Stimulated activated memory B cell treated with anti-CD40 and anti-IgM and Interleukin-4, amounts not matched to agents 10 μg/mL and 1 μg/mL and 100 μg/mL, for 72 hours (primary cell): ENCODE measurements at regions not wholly inside any gene's neighbourhood (a gene's known extent, or its start where the extent isn't known, plus 50 kb on each side); places are given as distances from the start of the nearest gene placed in this dataset.
"Not testable (repeated sequence)": the region's sequence is repeated elsewhere in the genome, so short reads cannot be mapped to it uniquely, and the experiment has no call there.

Experiments used
- ATAC-seq: fragments of 150-1000 bp; cut with Tn5 transposase; 2 replicates; pipeline ENCODE4 v1.10.0; 2021
- H3K27ac Mint-ChIP-seq: one replicate; pipeline ENCODE4 v1.8.0; 2022; ENCODE audit warnings: mild to moderate bottlenecking, mixed read lengths
- H3K27me3 Mint-ChIP-seq: one replicate; pipeline ENCODE4 v1.8.0; 2022; ENCODE audit warnings: mixed read lengths
- H3K36me3 Mint-ChIP-seq: one replicate; pipeline ENCODE4 v1.8.0; 2022; ENCODE audit warnings: mixed read lengths
- H3K4me1 Mint-ChIP-seq: one replicate; pipeline ENCODE4 v1.8.0; 2022; ENCODE audit warnings: mixed read lengths
- H3K4me3 Mint-ChIP-seq: one replicate; pipeline ENCODE4 v1.8.0; 2022; ENCODE audit warnings: mild to moderate bottlenecking, moderate library complexity, mixed read lengths
- H3K9me3 Mint-ChIP-seq: one replicate; pipeline ENCODE4 v1.8.0; 2022; ENCODE audit warnings: mixed read lengths

DNA sequence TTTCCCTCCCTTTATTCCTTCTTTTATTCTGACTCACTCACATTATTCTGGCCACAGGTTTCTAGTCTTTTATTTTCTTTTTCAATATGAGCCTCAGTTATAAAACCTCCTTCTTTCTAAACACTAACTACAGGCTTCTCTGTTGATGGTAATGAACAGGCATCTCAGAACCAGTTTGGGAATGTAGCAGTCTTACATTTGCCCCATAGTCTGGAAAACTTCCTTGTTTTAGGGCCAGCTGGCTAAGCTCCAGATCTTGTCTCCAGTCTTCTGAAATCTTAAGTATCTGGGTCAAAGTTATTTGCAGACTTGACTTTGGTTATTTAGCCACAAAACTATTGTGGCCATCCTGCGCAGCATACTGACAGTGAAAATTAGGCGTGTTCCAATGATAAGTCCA lies 97.0 kb upstream of the MAN1A1 start:
- Mint-ChIP-seq H3K4me3 (no peak overlapping the region), H3K27me3 (no peaks in the 10 kb centered on the region), H3K36me3 (no peaks in the 10 kb centered on the region), H3K27ac (no peak overlapping the region), H3K9me3 (no peaks in the 10 kb centered on the region), H3K4me1 (peaks cover 44% of the 10 kb centered on the region)
- no peak for ATAC-seq

GRCh38 chr6:119446115-119446554 lies 96.6 kb upstream of the MAN1A1 start:
- Mint-ChIP-seq H3K36me3 (no peaks in the 10 kb centered on the region), H3K9me3 (no peaks in the 10 kb centered on the region), H3K4me1 (peaks cover 44% of the 10 kb centered on the region), H3K27ac (no peak overlapping the region), H3K27me3 (no peaks in the 10 kb centered on the region), H3K4me3 (no peak overlapping the region)
- no peak for ATAC-seq

DNA sequence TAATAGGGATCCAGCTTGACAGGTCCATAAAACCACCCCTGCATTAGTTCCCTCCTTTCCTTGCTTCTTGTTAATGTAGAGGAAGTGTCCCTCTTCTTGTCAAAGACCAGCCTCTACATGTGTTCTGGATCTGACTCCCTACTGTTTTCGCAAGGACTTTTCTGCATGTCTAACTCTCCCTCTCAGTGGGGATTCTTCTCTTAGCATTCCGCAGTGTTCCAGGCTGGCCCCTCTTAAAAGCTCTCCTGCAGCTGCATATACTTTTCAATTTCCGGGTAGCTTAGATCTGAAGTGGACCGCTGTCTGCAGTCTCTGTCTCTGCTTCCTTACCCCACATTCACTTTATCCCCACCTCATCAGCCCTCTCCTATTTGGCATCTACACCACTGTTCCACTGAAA lies 96.1 kb upstream of the MAN1A1 start:
- H3K27ac Mint-ChIP-seq, result no peak overlapping the region
- peaks cover 43% of the 10 kb centered on the region for H3K4me1 Mint-ChIP-seq
- no peaks in the 10 kb centered on the region for H3K9me3 Mint-ChIP-seq
- no peaks in the 10 kb centered on the region for H3K36me3 Mint-ChIP-seq
- H3K27me3 Mint-ChIP-seq, result no peaks in the 10 kb centered on the region
- ATAC-seq, result no peak
- no peak overlapping the region for H3K4me3 Mint-ChIP-seq

GRCh38 chr6:119444642-119445557 lies 95.3 kb upstream of the MAN1A1 start:
- H3K36me3 Mint-ChIP-seq, result no peaks in the 10 kb centered on the region
- peak; percentile 75 for ATAC-seq
- peak overlapping the region; percentile 18 for H3K27ac Mint-ChIP-seq
- H3K4me3 Mint-ChIP-seq, result no peak overlapping the region
- no peaks in the 10 kb centered on the region for H3K27me3 Mint-ChIP-seq
- H3K4me1 Mint-ChIP-seq, result peaks cover 36% of the 10 kb centered on the region
- H3K9me3 Mint-ChIP-seq, result no peaks in the 10 kb centered on the region

GRCh38 chr6:119443993-119444641 lies 94.6 kb upstream of the MAN1A1 start:
- no peak for ATAC-seq
- Mint-ChIP-seq H3K4me1 (peaks cover 28% of the 10 kb centered on the region), H3K4me3 (no peak overlapping the region), H3K36me3 (no peaks in the 10 kb centered on the region), H3K27me3 (no peaks in the 10 kb centered on the region), H3K9me3 (no peaks in the 10 kb centered on the region), H3K27ac (peak overlapping the region; percentile 18)

DNA sequence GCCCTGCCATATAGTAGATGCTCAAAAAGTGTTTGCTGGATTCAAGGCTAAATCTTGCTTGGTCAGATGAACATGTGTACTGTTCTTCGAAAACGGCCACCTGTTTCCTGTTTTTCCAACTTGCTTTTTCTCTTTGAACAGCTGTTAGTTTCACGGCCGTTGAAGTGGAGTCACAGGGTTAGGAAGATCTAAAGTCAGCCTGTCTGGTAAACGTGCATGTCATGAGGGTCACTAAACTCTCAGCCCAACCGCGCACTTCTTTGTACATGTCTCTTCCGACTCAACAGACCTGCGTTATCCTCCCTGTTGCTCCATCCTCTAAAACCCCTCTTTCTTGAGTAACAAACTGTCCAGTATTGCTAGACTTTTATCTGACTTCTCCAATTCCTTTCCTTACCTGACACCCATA lies 93.2 kb upstream of the MAN1A1 start:
- no peaks in the 10 kb centered on the region for H3K27me3 Mint-ChIP-seq
- H3K36me3 Mint-ChIP-seq, result no peaks in the 10 kb centered on the region
- peaks cover 25% of the 10 kb centered on the region for H3K4me1 Mint-ChIP-seq
- H3K4me3 Mint-ChIP-seq, result no peak overlapping the region
- H3K9me3 Mint-ChIP-seq, result no peaks in the 10 kb centered on the region
- peak; percentile 47 for ATAC-seq
- H3K27ac Mint-ChIP-seq, result peak overlapping the region; percentile 7

GRCh38 chr6:119440953-119441352 lies 91.4 kb upstream of the MAN1A1 start:
- H3K4me3 Mint-ChIP-seq, result no peak overlapping the region
- H3K27me3 Mint-ChIP-seq, result no peaks in the 10 kb centered on the region
- peaks cover 25% of the 10 kb centered on the region for H3K4me1 Mint-ChIP-seq
- no peak for ATAC-seq
- H3K9me3 Mint-ChIP-seq, result no peaks in the 10 kb centered on the region
- no peaks in the 10 kb centered on the region for H3K36me3 Mint-ChIP-seq
- H3K27ac Mint-ChIP-seq, result no peak overlapping the region

- H3K27ac Mint-ChIP-seq, result no peak overlapping the region
- ATAC-seq, result no peak
- H3K36me3 Mint-ChIP-seq, result no peaks in the 10 kb centered on the region
- H3K27me3 Mint-ChIP-seq, result no peaks in the 10 kb centered on the region
- H3K9me3 Mint-ChIP-seq, result peaks cover 3% of the 10 kb centered on the region
- no peak overlapping the region for H3K4me3 Mint-ChIP-seq
- no peaks in the 10 kb centered on the region for H3K4me1 Mint-ChIP-seq
These were observed 87.0 kb upstream of the MAN1A1 start for GRCh38 chr6:119436583-119436982.

GRCh38 chr6:119431799-119432198 lies 82.2 kb upstream of the MAN1A1 start:
- Mint-ChIP-seq H3K4me3 (no peak overlapping the region), H3K9me3 (peaks cover 3% of the 10 kb centered on the region), H3K4me1 (no peaks in the 10 kb centered on the region), H3K27me3 (no peaks in the 10 kb centered on the region), H3K27ac (no peak overlapping the region), H3K36me3 (no peaks in the 10 kb centered on the region)
- ATAC-seq, result no peak

DNA sequence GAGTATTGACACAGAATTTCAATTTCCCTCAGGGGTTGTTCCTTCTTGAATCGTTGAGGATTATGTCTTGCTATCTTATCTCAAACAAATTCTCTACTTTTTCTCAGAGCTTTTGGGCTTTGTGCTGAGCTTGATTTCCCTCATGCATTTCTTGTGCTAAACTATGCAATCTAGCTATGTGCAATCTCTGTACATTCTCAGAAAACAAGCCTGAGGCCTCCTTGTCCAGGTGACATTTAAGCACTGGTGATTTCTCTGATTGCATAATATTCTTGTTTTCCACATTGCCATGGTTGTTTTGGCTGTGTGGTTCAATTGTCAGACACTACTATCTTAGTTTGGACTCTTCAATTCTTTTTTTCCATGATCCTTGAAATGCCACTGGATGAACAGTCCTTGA lies 81.2 kb upstream of the MAN1A1 start:
- H3K9me3 Mint-ChIP-seq, result peaks cover 3% of the 10 kb centered on the region
- H3K4me1 Mint-ChIP-seq, result no peaks in the 10 kb centered on the region
- no peak overlapping the region for H3K4me3 Mint-ChIP-seq
- H3K27ac Mint-ChIP-seq, result no peak overlapping the region
- H3K27me3 Mint-ChIP-seq, result no peaks in the 10 kb centered on the region
- no peak for ATAC-seq
- H3K36me3 Mint-ChIP-seq, result no peaks in the 10 kb centered on the region

GRCh38 chr6:119428633-119429032 lies 79.1 kb upstream of the MAN1A1 start:
- no peak for ATAC-seq
- Mint-ChIP-seq H3K36me3 (no peaks in the 10 kb centered on the region), H3K9me3 (peaks cover 4% of the 10 kb centered on the region)

DNA sequence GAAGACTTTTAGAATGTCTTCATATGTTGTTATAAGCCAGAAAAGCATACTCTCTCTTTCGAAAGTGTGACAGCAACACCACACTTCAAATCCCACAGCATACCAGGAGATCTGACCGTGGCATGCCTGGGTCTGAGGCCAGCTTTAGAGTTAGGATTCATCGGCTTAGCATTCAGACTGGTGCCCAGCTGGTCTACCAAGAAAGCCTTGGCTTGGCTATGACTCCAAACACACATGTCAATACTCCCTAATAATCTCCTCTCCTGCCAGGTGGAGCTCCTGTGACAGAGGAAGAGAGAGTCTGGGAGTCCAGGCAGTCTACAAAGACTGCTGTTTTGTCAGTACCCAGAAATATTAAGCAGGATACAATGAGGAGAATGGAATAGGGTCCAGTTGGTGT lies 77.1 kb upstream of the MAN1A1 start:
- Mint-ChIP-seq H3K4me1 (no peaks in the 10 kb centered on the region), H3K36me3 (no peaks in the 10 kb centered on the region), H3K4me3 (no peak overlapping the region), H3K27me3 (no peaks in the 10 kb centered on the region), H3K27ac (no peak overlapping the region), H3K9me3 (peaks cover 9% of the 10 kb centered on the region)
- peak; percentile 36 for ATAC-seq

More at GRCh38 chr6:119428633-119429032, 79.1 kb upstream of the MAN1A1 start:
- no peaks in the 10 kb centered on the region for H3K27me3 Mint-ChIP-seq
- H3K27ac Mint-ChIP-seq, result no peak overlapping the region
- no peaks in the 10 kb centered on the region for H3K4me1 Mint-ChIP-seq
- no peak overlapping the region for H3K4me3 Mint-ChIP-seq

DNA sequence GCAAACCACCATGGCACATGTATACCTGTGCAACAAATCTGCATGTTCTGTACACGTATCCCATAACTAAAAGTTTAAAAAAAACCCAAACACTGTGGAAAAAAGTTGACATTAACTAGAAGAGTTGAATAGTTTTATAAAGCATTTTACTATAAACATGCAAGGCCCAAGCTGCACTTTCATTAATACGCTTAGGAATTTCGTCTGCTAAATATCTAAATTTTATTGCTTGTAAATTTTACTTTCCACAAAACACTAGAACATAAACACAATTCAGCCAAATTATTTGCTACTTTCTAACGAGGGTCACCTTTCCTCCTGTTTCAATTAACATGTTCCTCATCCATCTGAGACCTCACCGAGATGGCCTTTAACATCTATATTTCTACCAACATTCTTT lies 74.4 kb upstream of the MAN1A1 start:
- no peaks in the 10 kb centered on the region for H3K4me1 Mint-ChIP-seq
- no peak for ATAC-seq

GRCh38 chr6:119418084-119418483 lies 68.5 kb upstream of the MAN1A1 start:
- H3K27ac Mint-ChIP-seq, H3K4me1 Mint-ChIP-seq, ATAC-seq, H3K4me3 Mint-ChIP-seq: not testable (repeated sequence)
- H3K36me3 Mint-ChIP-seq, result peaks cover 22% of the 10 kb centered on the region
- peaks cover 41% of the 10 kb centered on the region for H3K27me3 Mint-ChIP-seq
- H3K9me3 Mint-ChIP-seq, result peaks cover 30% of the 10 kb centered on the region

More for the DNA sequence above, 74.4 kb upstream of the MAN1A1 start:
- Mint-ChIP-seq H3K4me3 (no peak overlapping the region), H3K36me3 (peaks cover 10% of the 10 kb centered on the region), H3K9me3 (peaks cover 24% of the 10 kb centered on the region), H3K27ac (no peak overlapping the region), H3K27me3 (peaks cover 5% of the 10 kb centered on the region)

DNA sequence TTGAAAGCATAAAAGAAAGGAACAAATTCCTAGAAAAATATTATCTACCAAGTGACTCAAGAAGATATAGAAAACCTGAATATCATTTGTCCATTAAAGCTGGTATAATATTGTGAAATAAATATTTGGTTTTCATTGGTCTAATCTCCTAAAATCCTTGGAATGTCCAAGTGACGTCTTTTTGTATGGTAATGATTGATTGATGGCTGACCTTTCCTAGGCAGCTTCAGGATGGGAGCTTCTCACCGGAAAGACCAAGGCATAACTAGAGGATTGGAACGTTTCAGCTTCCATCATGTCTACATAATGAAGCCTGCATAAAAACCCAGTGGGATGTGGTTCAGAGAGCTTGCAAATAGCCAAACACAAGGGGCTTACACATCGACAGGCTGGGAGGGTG lies 57.6 kb upstream of the MAN1A1 start:
- H3K4me1 Mint-ChIP-seq, result no peaks in the 10 kb centered on the region
- no peaks in the 10 kb centered on the region for H3K36me3 Mint-ChIP-seq
- H3K4me3 Mint-ChIP-seq, result no peak overlapping the region
- H3K27ac Mint-ChIP-seq, result no peak overlapping the region
- no peak for ATAC-seq
- peaks cover 11% of the 10 kb centered on the region for H3K9me3 Mint-ChIP-seq
- H3K27me3 Mint-ChIP-seq, result no peaks in the 10 kb centered on the region

DNA sequence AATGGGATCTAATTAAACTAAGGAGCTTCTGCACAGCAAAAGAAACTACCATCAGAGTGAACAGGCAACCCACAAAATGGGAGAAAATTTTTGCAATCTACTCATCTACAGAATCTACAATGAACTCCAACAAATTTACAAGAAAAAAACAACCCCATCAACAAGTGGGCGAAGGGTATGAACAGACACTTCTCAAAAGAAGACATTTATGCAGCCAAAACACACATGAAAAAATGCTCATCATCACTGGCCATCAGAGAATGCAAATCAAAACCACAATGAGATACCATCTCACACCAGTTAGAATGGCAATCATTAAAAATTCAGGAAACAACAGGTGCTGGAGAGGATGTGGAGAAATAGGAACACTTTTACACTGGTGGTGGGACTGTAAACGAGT lies 55.6 kb upstream of the MAN1A1 start:
- H3K4me3 Mint-ChIP-seq, H3K4me1 Mint-ChIP-seq, H3K27ac Mint-ChIP-seq, ATAC-seq, H3K36me3 Mint-ChIP-seq, H3K27me3 Mint-ChIP-seq: not testable (repeated sequence)
- peaks cover 15% of the 10 kb centered on the region for H3K9me3 Mint-ChIP-seq
